ENCODE measurements at regions not wholly inside any gene's neighbourhood (a gene's known extent, or its start where the extent isn't known, plus 50 kb on each side); places are given as distances from the start of the nearest gene placed in this dataset.

DNA sequence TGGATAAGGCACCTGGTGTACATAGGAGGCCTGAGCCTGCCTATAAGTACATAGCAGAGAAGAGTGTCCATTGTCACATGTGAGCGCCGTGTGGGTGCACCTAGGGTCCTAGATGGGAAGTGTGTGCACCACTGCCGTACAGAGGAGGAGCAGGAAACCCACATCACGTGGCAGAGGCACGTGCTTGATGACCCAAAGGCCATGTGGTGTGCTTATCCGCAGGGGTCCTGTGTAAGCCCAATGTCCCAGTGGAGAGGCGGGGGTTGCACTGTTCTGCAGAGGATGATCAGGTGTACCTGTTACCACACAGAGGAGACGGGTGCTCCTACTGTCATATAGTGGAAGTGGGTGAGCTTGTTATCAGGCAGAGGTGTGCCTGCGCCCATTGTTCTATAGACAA lies 354.1 kb upstream of the IRX2 start:
- TF ChIP-seq TBP (IDR thresholded peaks at IDR 0.05; ENCODE audit: low read depth, low read length) (no peak), EP300 (IDR thresholded peaks at IDR 0.05; ENCODE audit: borderline replicate concordance in 1 of 2, low read depth in 2 of 2, low read length in 2 of 2) (no peak), CREB1 (IDR thresholded peaks at IDR 0.05) (no peak), RFX5 (IDR thresholded peaks at IDR 0.05; ENCODE audit: borderline replicate concordance, low read depth, low read length) (no peak), CHD1 (IDR thresholded peaks at IDR 0.05; ENCODE audit: low read depth, low read length) (no peak)
- TF ChIP-seq, protein P1, sequence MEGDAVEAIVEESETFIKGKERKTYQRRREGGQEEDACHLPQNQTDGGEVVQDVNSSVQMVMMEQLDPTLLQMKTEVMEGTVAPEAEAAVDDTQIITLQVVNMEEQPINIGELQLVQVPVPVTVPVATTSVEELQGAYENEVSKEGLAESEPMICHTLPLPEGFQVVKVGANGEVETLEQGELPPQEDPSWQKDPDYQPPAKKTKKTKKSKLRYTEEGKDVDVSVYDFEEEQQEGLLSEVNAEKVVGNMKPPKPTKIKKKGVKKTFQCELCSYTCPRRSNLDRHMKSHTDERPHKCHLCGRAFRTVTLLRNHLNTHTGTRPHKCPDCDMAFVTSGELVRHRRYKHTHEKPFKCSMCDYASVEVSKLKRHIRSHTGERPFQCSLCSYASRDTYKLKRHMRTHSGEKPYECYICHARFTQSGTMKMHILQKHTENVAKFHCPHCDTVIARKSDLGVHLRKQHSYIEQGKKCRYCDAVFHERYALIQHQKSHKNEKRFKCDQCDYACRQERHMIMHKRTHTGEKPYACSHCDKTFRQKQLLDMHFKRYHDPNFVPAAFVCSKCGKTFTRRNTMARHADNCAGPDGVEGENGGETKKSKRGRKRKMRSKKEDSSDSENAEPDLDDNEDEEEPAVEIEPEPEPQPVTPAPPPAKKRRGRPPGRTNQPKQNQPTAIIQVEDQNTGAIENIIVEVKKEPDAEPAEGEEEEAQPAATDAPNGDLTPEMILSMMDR (IDR thresholded peaks at IDR 0.05; ENCODE audit: control extremely low read depth in 1 of 3, insufficient read depth in 1 of 3, low read depth in 1 of 3, low read length in 3 of 3), result no peak
